Smooth muscle cell (in vitro differentiated cells): ENCODE measurements at regions not wholly inside any gene's neighbourhood (a gene's known extent, or its start where the extent isn't known, plus 50 kb on each side); places are given as distances from the start of the nearest gene placed in this dataset.

Experiments used
- DNase-seq: peaks from one replicate; lab custom pipeline; 2025; ENCODE audit not compliant: unreplicated experiment; lab: John Stamatoyannopoulos, UW
- H2AFZ ChIP-seq: fragments of 200-600 bp; sonication (generic); 2 replicates; pipeline ENCODE4 v1.6.0; 2016; ENCODE audit warnings: antibody characterized with exemption, low read depth, mild to moderate bottlenecking
- H3F3A ChIP-seq: fragments of 200-600 bp; sonication (generic); 2 replicates; pipeline ENCODE4 v1.6.0; 2017; ENCODE audit warnings: antibody characterized with exemption, low read depth
- H3K27ac ChIP-seq: fragments of 200-600 bp; sonication (generic); 2 replicates; pipeline ENCODE4 v1.5.1; 2016; ENCODE audit warnings: low read depth, mild to moderate bottlenecking
- H3K27me3 ChIP-seq: fragments of 200-600 bp; sonication (generic); 2 replicates; pipeline ENCODE4 v1.6.1; 2016; ENCODE audit warnings: low read depth, mild to moderate bottlenecking
- H3K36me3 ChIP-seq: fragments of 200-600 bp; sonication (generic); 2 replicates; pipeline ENCODE4 v1.5.1; 2016; ENCODE audit warnings: low read depth
- H3K4me1 ChIP-seq: fragments of 200-600 bp; sonication (generic); 2 replicates; pipeline ENCODE4 v1.5.1; 2016; ENCODE audit warnings: low read depth
- H3K4me2 ChIP-seq: fragments of 200-600 bp; sonication (generic); 2 replicates; pipeline ENCODE4 v1.6.0; 2016; ENCODE audit warnings: mild to moderate bottlenecking
- H3K4me3 ChIP-seq: fragments of 200-600 bp; sonication (generic); 2 replicates; pipeline ENCODE4 v1.5.1; 2016; ENCODE audit warnings: mild to moderate bottlenecking
- H3K79me2 ChIP-seq: fragments of 200-600 bp; sonication (generic); 2 replicates; pipeline ENCODE4 v1.6.0; 2016; ENCODE audit warnings: low read depth, mild to moderate bottlenecking
- H3K9ac ChIP-seq: fragments of 200-600 bp; sonication (generic); 2 replicates; pipeline ENCODE4 v1.6.0; 2016; ENCODE audit warnings: low read depth
- H3K9me3 ChIP-seq: fragments of 200-600 bp; sonication (generic); replicated peaks from 2 replicates; pipeline ENCODE4 v1.5.1; 2016; ENCODE audit warnings: low read depth
- H4K20me1 ChIP-seq: fragments of 200-600 bp; sonication (generic); 2 replicates; pipeline ENCODE4 v1.6.0; 2016; ENCODE audit warnings: low read depth
- CTCF ChIP-seq: fragments of 200-600 bp; sonication (generic); IDR thresholded peaks from 2 replicates; pipeline ENCODE4 v1.5.1; 2017; ENCODE audit warnings: borderline replicate concordance, mild to moderate bottlenecking, antibody characterized with exemption; ENCODE audit not compliant: insufficient read depth, poor library complexity, severe bottlenecking
- WGBS: methylation state at CpG from one replicate; pipeline ENCODE4 v1.1.7; 2016; ENCODE audit warnings: low lambda C conversion rate; 5-methylcytosine and 5-hydroxymethylcytosine counted together

GRCh38 chr6:105850261-105851112 is 235.6 kb upstream of the PRDM1 start:
- H3K4me1 ChIP-seq: peaks cover 7% of the 10 kb centered on the region
- no peak overlapping the region for H3K4me3 ChIP-seq
- no peak overlapping the region for H3K27ac ChIP-seq
- no peaks in the 10 kb centered on the region for H3K27me3 ChIP-seq
- H3K36me3 ChIP-seq: no peaks in the 10 kb centered on the region
- TF ChIP-seq CTCF: no peak
- no peak overlapping the region for H3K9ac ChIP-seq
- H3K4me2 ChIP-seq: no peak overlapping the region
- no peak for DNase-seq
- no peaks in the 10 kb centered on the region for H3K79me2 ChIP-seq
- H3F3A ChIP-seq: no peaks in the 10 kb centered on the region
- WGBS: 88% methylated on average over 11 of the region's 11 CpGs
- no peaks in the 10 kb centered on the region for H4K20me1 ChIP-seq
- no peaks in the 10 kb centered on the region for H3K9me3 ChIP-seq
- H2AFZ ChIP-seq: peak overlapping the region; percentile 69

GRCh38 chr6:105849746-105850145 is 236.4 kb upstream of the PRDM1 start:
- H3F3A ChIP-seq: no peaks in the 10 kb centered on the region
- H3K9me3 ChIP-seq: no peaks in the 10 kb centered on the region
- peak overlapping the region; percentile 52 for H2AFZ ChIP-seq
- no peaks in the 10 kb centered on the region for H3K36me3 ChIP-seq
- H4K20me1 ChIP-seq: no peaks in the 10 kb centered on the region
- no peak for TF ChIP-seq CTCF
- no peaks in the 10 kb centered on the region for H3K27me3 ChIP-seq
- WGBS: 41% methylated on average over 6 of the region's 6 CpGs
- no peak for DNase-seq
- no peak overlapping the region for H3K4me2 ChIP-seq
- H3K4me3 ChIP-seq: no peak overlapping the region
- no peak overlapping the region for H3K27ac ChIP-seq
- H3K79me2 ChIP-seq: no peaks in the 10 kb centered on the region
- H3K9ac ChIP-seq: no peak overlapping the region
- H3K4me1 ChIP-seq: peaks cover 7% of the 10 kb centered on the region

- H3K4me3 ChIP-seq: no peak overlapping the region
- peaks cover 7% of the 10 kb centered on the region for H3K4me1 ChIP-seq
- no peak for TF ChIP-seq CTCF
- no peak overlapping the region for H3K4me2 ChIP-seq
- H2AFZ ChIP-seq: no peak overlapping the region
- H3F3A ChIP-seq: no peaks in the 10 kb centered on the region
- no peak overlapping the region for H3K27ac ChIP-seq
- H3K27me3 ChIP-seq: no peaks in the 10 kb centered on the region
- H3K36me3 ChIP-seq: no peaks in the 10 kb centered on the region
- H3K79me2 ChIP-seq: no peaks in the 10 kb centered on the region
- no peaks in the 10 kb centered on the region for H3K9me3 ChIP-seq
- H4K20me1 ChIP-seq: no peaks in the 10 kb centered on the region
- no peak for DNase-seq
- H3K9ac ChIP-seq: no peak overlapping the region
These were observed 238.7 kb upstream of the PRDM1 start for GRCh38 chr6:105847433-105847832.
